ENCODE measurements at regions not wholly inside any gene's neighbourhood (a gene's known extent, or its start where the extent isn't known, plus 50 kb on each side); places are given as distances from the start of the nearest gene placed in this dataset.

- no peak for TF ChIP-seq CTCF (IDR thresholded peaks at IDR 0.05)
- TF ChIP-seq POLR2A (IDR thresholded peaks at IDR 0.05): no peak
These were observed 378.3 kb downstream of the CCER1 start for GRCh38 chr12:90576707-90577106.
